SK-MEL-5 (cell line): ENCODE measurements at regions not wholly inside any gene's neighbourhood (a gene's known extent, or its start where the extent isn't known, plus 50 kb on each side); places are given as distances from the start of the nearest gene placed in this dataset.
"Not testable (repeated sequence)": the region's sequence is repeated elsewhere in the genome, so short reads cannot be mapped to it uniquely, and the experiment has no call there.

ENCODE experiments used
- DNase-seq: peaks from one replicate; pipeline ENCODE4 v3.0.0-alpha.2; 2016; ENCODE audit warnings: low read depth, low spot score
- in situ Hi-C: cut with HindIII; loops from 2 replicates; pipeline ENCODE4 v1.10.0; 2016; ENCODE audit warnings: low sequenced_read_pairs, high pct_unique_total_duplicates, low pct_unique_long_range_greater_than_20kb

GRCh38 chrX:109782994-109783700 is 50.1 kb upstream of the ACSL4 start:
- in situ Hi-C loops, result no loop called here
- no peak for DNase-seq

- DNase-seq, result no peak
Observed at GRCh38 chrX:109783701-109784079, 50.6 kb upstream of the ACSL4 start.

GRCh38 chrX:109785053-109785452 is 52.0 kb upstream of the ACSL4 start:
- in situ Hi-C loops, result no loop called here
- DNase-seq, result no peak

More at GRCh38 chrX:109783701-109784079, 50.6 kb upstream of the ACSL4 start:
- in situ Hi-C loops, result no loop called here

GRCh38 chrX:109790511-109790910 is 57.5 kb upstream of the ACSL4 start:
- in situ Hi-C loops, DNase-seq: not testable (repeated sequence)

DNA sequence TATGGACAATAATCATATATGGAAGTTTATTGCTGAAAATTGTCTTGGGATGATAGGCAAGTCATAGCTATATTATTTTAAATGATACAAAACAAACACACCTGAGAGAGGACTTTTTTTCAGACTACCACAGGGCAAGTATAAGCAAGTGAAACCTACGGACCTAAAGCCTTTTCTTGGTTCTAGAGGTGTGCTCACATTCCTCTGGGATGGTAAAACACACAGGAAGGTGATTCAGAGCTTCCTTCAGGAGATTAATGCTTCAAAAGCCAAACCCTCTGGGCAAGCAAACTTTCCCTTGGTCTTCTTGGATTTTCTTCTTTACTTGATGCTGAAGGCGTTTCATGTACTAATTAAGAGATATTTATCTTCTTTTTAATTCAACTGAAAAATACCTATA is 60.1 kb upstream of the ACSL4 start:
- no peak for DNase-seq
- in situ Hi-C loops, result no loop called here

- in situ Hi-C loops, result no loop called here
Observed at GRCh38 chrX:109795682-109796081, 62.6 kb upstream of the ACSL4 start.

GRCh38 chrX:109797311-109797975 is 64.4 kb upstream of the ACSL4 start:
- in situ Hi-C loops, result no loop called here
- no peak for DNase-seq

More at GRCh38 chrX:109795682-109796081, 62.6 kb upstream of the ACSL4 start:
- DNase-seq, result no peak

DNA sequence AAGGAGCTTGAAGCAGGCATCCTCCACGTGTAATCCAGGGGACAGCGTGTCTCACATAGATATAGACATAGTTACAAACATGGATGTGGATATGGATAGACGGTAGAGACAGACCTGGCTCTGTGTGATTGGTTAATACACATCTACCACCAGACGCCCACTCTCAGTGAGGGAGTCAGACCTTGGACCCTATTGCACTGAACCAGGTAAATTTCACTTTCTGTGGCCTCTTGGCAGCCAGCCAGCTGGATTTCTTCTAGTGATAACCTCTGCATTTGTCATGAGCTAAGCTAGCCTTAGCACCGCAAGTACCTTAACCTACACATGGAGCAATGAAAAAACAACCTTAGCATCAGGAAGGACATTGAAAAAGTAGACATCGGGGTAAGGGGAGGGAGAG is 79.2 kb upstream of the ACSL4 start:
- no peak for DNase-seq

DNA sequence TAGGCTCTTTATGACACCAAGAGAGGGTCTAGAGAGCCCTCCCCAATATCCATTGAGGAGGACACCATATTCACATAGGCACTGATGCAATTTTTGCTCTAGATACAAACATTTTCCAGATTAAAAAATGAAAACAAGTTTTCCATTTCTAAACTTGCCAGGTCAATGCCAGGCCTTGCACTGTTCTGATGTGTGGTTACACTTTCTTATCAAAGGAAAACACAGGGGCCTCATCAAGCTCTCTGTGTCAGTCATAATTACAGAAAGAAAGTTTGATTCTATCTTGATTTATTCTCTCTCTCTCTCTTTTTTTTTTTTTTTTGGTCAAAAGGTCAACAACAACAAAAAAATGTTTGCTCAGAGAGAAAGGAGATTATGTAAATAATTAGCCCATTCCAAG is 80.2 kb upstream of the ACSL4 start:
- no peak for DNase-seq
- in situ Hi-C loops, result no loop called here

More for the DNA sequence above, 79.2 kb upstream of the ACSL4 start:
- in situ Hi-C loops, result no loop called here

- peak; percentile 76 for DNase-seq
- in situ Hi-C loops, result no loop called here
Observed at GRCh38 chrX:109818976-109819375, 85.9 kb upstream of the ACSL4 start.

DNA sequence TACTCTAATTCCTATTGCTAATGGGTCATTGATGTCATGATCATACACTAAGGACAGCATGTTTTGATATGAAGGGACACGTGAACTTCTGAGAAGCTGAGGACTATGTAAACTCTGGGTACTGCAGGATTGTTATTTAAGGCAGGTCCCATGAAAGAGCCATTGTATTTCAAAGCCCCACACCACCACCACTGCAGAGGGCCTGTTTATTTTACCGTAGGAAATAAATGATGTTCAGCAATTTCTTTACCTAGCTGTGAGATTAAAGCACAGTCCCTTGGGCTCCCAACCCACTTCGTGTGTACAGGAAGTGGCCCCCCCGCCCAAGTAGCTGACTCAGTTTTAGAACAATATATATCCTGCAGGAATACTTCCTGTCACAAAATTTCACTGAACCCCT is 89.8 kb upstream of the ACSL4 start:
- in situ Hi-C loops, result no loop called here
- DNase-seq, result peak; percentile 59

DNA sequence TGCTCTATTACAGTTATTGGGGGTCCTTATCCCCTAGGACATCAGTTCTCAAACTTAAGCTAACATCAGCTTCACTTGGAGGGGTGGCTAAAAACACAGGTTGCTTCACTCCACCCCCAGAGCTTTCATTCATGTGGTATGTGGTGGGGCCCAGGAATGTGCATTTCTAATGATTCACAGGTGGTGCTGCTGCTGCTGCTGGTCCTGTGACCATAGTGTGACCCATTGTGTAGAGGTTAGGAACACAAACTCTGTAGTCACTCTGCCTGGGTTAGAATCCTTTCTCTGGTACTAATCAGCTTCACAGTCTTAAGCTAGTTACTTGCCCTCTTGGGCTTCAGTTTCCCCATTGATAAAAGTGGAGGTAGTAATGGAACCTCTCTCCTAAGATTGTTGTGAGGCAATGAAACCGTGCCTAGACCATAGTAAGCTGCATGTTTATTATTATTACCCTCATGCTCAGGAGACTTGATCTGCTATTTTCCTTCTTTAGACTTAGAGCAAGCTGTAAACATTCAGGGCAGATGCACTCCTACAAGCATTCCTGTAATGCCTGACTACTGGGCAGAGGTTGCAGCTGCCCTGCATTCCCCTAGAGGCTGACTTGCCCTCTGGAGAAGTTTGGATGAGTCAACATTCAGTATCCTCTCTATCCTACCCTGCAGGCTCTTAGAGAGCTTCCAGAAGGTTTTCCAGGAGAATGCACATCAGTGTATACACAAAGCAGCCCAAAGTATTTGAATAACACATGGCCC is 94.1 kb upstream of the ACSL4 start:
- in situ Hi-C loops, result no loop called here
- DNase-seq, result peak; percentile 86

- no peak for DNase-seq
- in situ Hi-C loops, result no loop called here
Observed at GRCh38 chrX:109827772-109828171, 94.7 kb upstream of the ACSL4 start.

DNA sequence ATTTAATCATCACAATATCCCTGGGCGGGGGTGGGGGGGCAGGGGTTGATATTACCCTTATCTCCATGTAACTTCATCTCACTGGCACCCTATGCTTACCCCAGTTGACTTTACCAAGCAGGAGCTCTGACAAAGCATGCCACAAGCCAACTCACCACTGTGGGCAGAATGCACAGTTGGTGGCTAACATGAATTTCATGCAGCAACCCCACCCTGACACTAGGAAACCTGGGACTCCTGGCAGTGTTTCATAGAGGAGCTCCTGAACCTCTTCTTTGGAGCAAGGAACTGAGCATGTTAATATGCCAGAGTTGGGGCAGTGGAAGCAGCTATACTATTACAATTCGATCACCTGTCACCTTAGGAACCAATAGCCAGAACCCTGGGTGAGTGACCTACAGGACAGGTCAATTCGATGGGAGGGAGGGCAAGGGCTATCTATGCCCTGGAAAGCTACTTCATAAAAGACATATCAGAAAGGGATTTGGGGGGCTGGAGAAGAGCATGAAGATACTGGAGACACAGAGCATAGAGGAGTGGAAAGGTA is 97.2 kb upstream of the ACSL4 start:
- in situ Hi-C loops, result no loop called here
- no peak for DNase-seq

DNA sequence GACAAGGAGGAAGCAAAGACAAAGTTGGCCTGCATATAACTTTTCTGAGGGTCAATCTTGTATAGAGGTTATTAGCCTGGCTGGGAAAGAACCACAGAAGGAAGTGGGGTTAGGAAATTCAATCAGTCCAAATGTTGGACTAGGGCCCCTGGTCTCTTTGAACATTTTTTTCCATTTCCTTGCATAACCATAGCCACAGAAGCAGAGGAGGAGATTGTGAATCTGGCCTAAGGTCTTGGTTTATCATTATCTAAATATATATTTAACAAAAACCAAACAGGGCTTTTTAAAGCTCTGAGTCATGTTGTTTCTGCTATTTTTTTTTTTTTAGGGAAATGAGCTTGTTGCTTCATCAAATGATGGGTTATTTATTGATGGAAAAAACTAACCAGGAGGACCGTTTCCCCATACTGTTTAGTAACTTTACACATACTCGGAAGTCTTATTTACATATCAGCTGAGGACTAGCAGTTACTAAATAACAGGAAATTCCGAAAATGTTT is 97.7 kb upstream of the ACSL4 start:
- DNase-seq, result no peak
- in situ Hi-C loops, result no loop called here

GRCh38 chrX:109831326-109831985 is 98.4 kb upstream of the ACSL4 start:
- in situ Hi-C loops, result no loop called here

DNA sequence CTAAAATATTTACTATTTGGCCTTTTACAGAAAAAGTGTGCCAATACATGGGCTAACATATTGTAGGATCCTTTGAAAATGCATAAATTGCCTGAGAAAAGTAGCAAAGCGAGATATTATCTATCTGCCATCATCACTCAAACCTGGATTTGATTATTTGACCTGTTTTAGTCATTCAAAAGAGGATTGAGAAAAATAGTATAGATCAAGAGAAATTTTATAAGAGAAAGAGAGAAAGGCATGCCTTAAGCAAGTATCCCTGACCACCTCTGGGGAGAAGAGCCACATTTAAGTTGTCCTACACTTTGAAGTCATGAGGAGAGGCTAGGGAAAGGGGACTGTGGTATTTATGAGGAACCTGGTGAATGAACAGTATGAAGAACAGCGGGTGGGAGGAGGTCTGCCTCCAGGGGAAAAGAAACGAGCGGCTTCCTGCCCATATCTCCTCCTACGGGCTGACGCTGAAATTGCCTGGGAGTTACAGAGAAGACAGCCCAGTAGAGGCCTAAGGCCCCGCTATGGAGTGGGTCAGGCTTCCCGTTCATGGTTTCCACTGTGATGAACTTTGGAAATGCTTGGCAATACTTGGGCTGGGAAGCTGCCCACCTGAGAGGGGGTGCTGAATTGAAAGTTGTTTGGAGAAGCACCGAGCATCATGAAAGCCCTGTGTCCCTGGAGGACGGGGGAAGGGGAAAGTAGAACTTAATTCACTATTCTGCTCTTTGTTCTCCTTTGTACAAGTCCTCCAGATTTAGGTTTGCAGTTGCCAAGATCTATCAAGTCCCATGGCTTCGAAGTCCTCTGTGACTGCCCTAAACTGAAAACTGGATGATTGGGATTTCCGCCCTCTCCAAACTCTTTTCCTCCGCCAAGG is 106.9 kb upstream of the ACSL4 start:
- in situ Hi-C loops, result no loop called here
- peak; percentile 90 for DNase-seq

More at GRCh38 chrX:109831326-109831985, 98.4 kb upstream of the ACSL4 start:
- DNase-seq, result no peak
